Vagina (tissue), 2 donors: ENCODE measurements at regions not wholly inside any gene's neighbourhood (a gene's known extent, or its start where the extent isn't known, plus 50 kb on each side); places are given as distances from the start of the nearest gene placed in this dataset.

Experiments used
- DNase-seq, 2 donors: peaks; one replicate each; pipeline ENCODE4 v3.0.0-alpha.2; 2017; ENCODE audit errors: extremely low spot score in 2 of 2
- H3K27ac ChIP-seq: fragments of 200-600 bp; sonication (generic); one replicate; pipeline ENCODE4 v1.5.1; 2019
- H3K27me3 ChIP-seq: fragments of 200-600 bp; sonication (generic); one replicate; pipeline ENCODE4 v1.5.1; 2019
- H3K36me3 ChIP-seq, 2 donors: fragments of 200-600 bp; sonication (generic); one replicate each; pipeline ENCODE4 v1.5.1; 2017 to 2019
- H3K4me1 ChIP-seq: fragments of 200-600 bp; sonication (generic); one replicate; pipeline ENCODE4 v1.5.1; 2019
- H3K4me3 ChIP-seq, 2 donors: fragments of 200-600 bp; sonication (generic); 1 replicate in 1 of 2; 2 replicates in 1 of 2; pipeline ENCODE4 v1.5.1; 2016 to 2019
- H3K9me3 ChIP-seq: fragments of 200-600 bp; sonication (generic); one replicate; pipeline ENCODE4 v1.5.1; 2019
- CTCF ChIP-seq, 3 experiments: fragments of 450-650 bp in 2 of 3; fragments of 200-600 bp in 1 of 3; sonication (generic) in 1 of 3; IDR thresholded peaks; one replicate each; pipeline ENCODE4 v1.5.1; 2017 to 2019; ENCODE audit warnings: antibody characterized with exemption in 3 of 3, mild to moderate bottlenecking in 2 of 3, moderate library complexity in 2 of 3
- POLR2A ChIP-seq, 2 donors: fragments of 450-650 bp; IDR thresholded peaks; one replicate each; pipeline ENCODE4 v1.6.1; 2017; ENCODE audit warnings: antibody characterized with exemption in 2 of 2, mild to moderate bottlenecking in 2 of 2, moderate library complexity in 2 of 2
- POLR2AphosphoS5 ChIP-seq, 2 donors: sonication (generic); formaldehyde crosslinking; IDR thresholded peaks; one replicate each; pipeline ENCODE4 v1.9.0; 2017; ENCODE audit warnings: antibody characterized with exemption in 2 of 2, mild to moderate bottlenecking in 2 of 2, low read depth in 1 of 2; ENCODE audit not compliant: insufficient read depth in 1 of 2
- intact Hi-C: fragments of 100-400 bp; cut with DNase I; formaldehyde crosslinking; loops from one replicate; pipeline ENCODE4 v1.15.1; 2023

- no peak for DNase-seq
- no peaks in the 10 kb centered on the region for H3K4me1 ChIP-seq
- intact Hi-C loops: no loop called here
- H3K27ac ChIP-seq: no peak overlapping the region
- no peak overlapping the region for H3K4me3 ChIP-seq
- H3K9me3 ChIP-seq: no peaks in the 10 kb centered on the region
- H3K36me3 ChIP-seq: no peaks in the 10 kb centered on the region
- H3K27me3 ChIP-seq: no peaks in the 10 kb centered on the region
- TF ChIP-seq POLR2A (IDR thresholded peaks at IDR 0.05) (no peak), CTCF (IDR thresholded peaks at IDR 0.05) (no peak), POLR2AphosphoS5 (IDR thresholded peaks at IDR 0.05; ENCODE audit: insufficient read depth in 1 of 2, low read depth in 1 of 2) (no peak)
These were observed 245.0 kb upstream of the KHDRBS2 start for GRCh38 chr6:62530985-62531384.

GRCh38 chr6:62528894-62529526, 243.0 kb upstream of the KHDRBS2 start:
- Histone ChIP-seq H3K27me3 (no peaks in the 10 kb centered on the region), H3K4me3 (no peak overlapping the region), H3K9me3 (no peaks in the 10 kb centered on the region), H3K4me1 (no peaks in the 10 kb centered on the region), H3K27ac (no peak overlapping the region), H3K36me3 (no peaks in the 10 kb centered on the region)
- no peak for DNase-seq
- intact Hi-C loops: no loop called here
- TF ChIP-seq POLR2A (IDR thresholded peaks at IDR 0.05) (no peak), CTCF (IDR thresholded peaks at IDR 0.05) (no peak), POLR2AphosphoS5 (IDR thresholded peaks at IDR 0.05; ENCODE audit: insufficient read depth in 1 of 2, low read depth in 1 of 2) (no peak)

- H3K27ac ChIP-seq: no peak overlapping the region
- no peak for TF ChIP-seq POLR2A (IDR thresholded peaks at IDR 0.05)
- TF ChIP-seq CTCF (IDR thresholded peaks at IDR 0.05): no peak
- no peak for TF ChIP-seq POLR2AphosphoS5 (IDR thresholded peaks at IDR 0.05; ENCODE audit: insufficient read depth in 1 of 2, low read depth in 1 of 2)
- DNase-seq: no peak
- no peaks in the 10 kb centered on the region for H3K9me3 ChIP-seq
- no peak overlapping the region for H3K4me3 ChIP-seq
- no peaks in the 10 kb centered on the region for H3K36me3 ChIP-seq
- intact Hi-C loops: no loop called here
- H3K4me1 ChIP-seq: no peaks in the 10 kb centered on the region
- H3K27me3 ChIP-seq: no peaks in the 10 kb centered on the region
These were observed 237.6 kb upstream of the KHDRBS2 start for GRCh38 chr6:62523630-62524029.

- Histone ChIP-seq H3K4me1 (no peaks in the 10 kb centered on the region), H3K27ac (no peak overlapping the region), H3K4me3 (no peak overlapping the region), H3K36me3 (no peaks in the 10 kb centered on the region), H3K27me3 (no peaks in the 10 kb centered on the region), H3K9me3 (no peaks in the 10 kb centered on the region)
- no peak for TF ChIP-seq CTCF (IDR thresholded peaks at IDR 0.05)
- TF ChIP-seq POLR2A (IDR thresholded peaks at IDR 0.05): no peak
- no peak for TF ChIP-seq POLR2AphosphoS5 (IDR thresholded peaks at IDR 0.05; ENCODE audit: insufficient read depth in 1 of 2, low read depth in 1 of 2)
- intact Hi-C loops: no loop called here
- DNase-seq: no peak
These were observed 233.5 kb upstream of the KHDRBS2 start for GRCh38 chr6:62519574-62519973.

- Histone ChIP-seq H3K4me3 (no peak overlapping the region), H3K27ac (no peak overlapping the region), H3K27me3 (no peaks in the 10 kb centered on the region), H3K9me3 (no peaks in the 10 kb centered on the region), H3K36me3 (no peaks in the 10 kb centered on the region), H3K4me1 (no peaks in the 10 kb centered on the region)
- no peak for TF ChIP-seq CTCF (IDR thresholded peaks at IDR 0.05)
- no peak for TF ChIP-seq POLR2AphosphoS5 (IDR thresholded peaks at IDR 0.05; ENCODE audit: insufficient read depth in 1 of 2, low read depth in 1 of 2)
- TF ChIP-seq POLR2A (IDR thresholded peaks at IDR 0.05): no peak
- intact Hi-C loops: no loop called here
- no peak for DNase-seq
These were observed 230.5 kb upstream of the KHDRBS2 start for GRCh38 chr6:62516291-62517141.
